HEK293T (cell line): ENCODE measurements at regions not wholly inside any gene's neighbourhood (a gene's known extent, or its start where the extent isn't known, plus 50 kb on each side); places are given as distances from the start of the nearest gene placed in this dataset.
"Not testable (repeated sequence)": the region's sequence is repeated elsewhere in the genome, so short reads cannot be mapped to it uniquely, and the experiment has no call there.

Experiments
- CTCF ChIA-PET: fragments of 350-600 bp; formaldehyde crosslinking; extraction: SDS; loops from one replicate; lab custom pipeline; 2021; ENCODE audit warnings: antibody characterized with exemption, inconsistent platforms; lab: Yijun Ruan, JAX
- POLR2A ChIA-PET: fragments of 350-600 bp; formaldehyde crosslinking; extraction: SDS; loops from one replicate; lab custom pipeline; 2020; ENCODE audit warnings: antibody characterized with exemption, inconsistent platforms; lab: Yijun Ruan, JAX
- DNase-seq: peaks from one replicate; pipeline ENCODE4 v3.0.0; 2012; ENCODE audit warnings: mixed read lengths; ENCODE audit errors: extremely low spot score

- DNase-seq, CTCF ChIA-PET, POLR2A ChIA-PET: not testable (repeated sequence)
Observed at GRCh38 chr2:95770726-95771125, 178.9 kb downstream of the TRIM43 start.

- DNase-seq, POLR2A ChIA-PET, CTCF ChIA-PET: not testable (repeated sequence)
Observed at GRCh38 chr2:95774322-95775192, 182.8 kb downstream of the TRIM43 start.

GRCh38 chr2:95775193-95775531 is 183.4 kb downstream of the TRIM43 start:
- CTCF ChIA-PET, POLR2A ChIA-PET, DNase-seq: not testable (repeated sequence)
